GM12878 (cell line): ENCODE measurements at regions not wholly inside any gene's neighbourhood (a gene's known extent, or its start where the extent isn't known, plus 50 kb on each side); places are given as distances from the start of the nearest gene placed in this dataset.

Experiments
- ATAC-seq: fragments of 200-7000 bp; cut with Tn5 transposase; 3 replicates; pipeline ENCODE4 v1.9.1; 2020; ENCODE audit warnings: mild to moderate bottlenecking, moderate library complexity
- BruUV-seq: library from RNA; stranded (reverse); fragments of 400-500 nt; replicated peaks from 2 replicates; lab custom pipeline; 2021; lab: Mats Ljungman, UMichigan
- CTCF ChIA-PET: fragments of 300-600 bp; sonication (Branson Sonifier 250); formaldehyde crosslinking; extraction: SDS; loops from one replicate; lab custom pipeline; 2021; ENCODE audit warnings: inconsistent platforms; lab: Yijun Ruan, JAX
- POLR2A ChIA-PET: fragments of 350-600 bp; formaldehyde crosslinking; extraction: SDS; loops from one replicate; lab custom pipeline; 2021; ENCODE audit warnings: inconsistent platforms; lab: Charles Lee
- RAD21 ChIA-PET: fragments of 300-600 bp; sonication (Branson Sonifier 250); formaldehyde crosslinking; loops from one replicate; lab custom pipeline; 2023; ENCODE audit warnings: antibody characterized with exemption; ENCODE audit not compliant: unreplicated experiment; lab: Charles Lee
- SMC1A ChIA-PET: fragments of 300-600 bp; sonication (Branson Sonifier 250); formaldehyde crosslinking; loops from one replicate; lab custom pipeline; 2023; ENCODE audit not compliant: unreplicated experiment, uncharacterized antibody; lab: Charles Lee
- DNase-seq: peaks from one replicate; pipeline ENCODE4 v3.0.0-alpha.2; 2011; ENCODE audit warnings: low read depth, low spot score
- FAIRE-seq: peaks from 3 replicates; lab custom pipeline; 2011; peaks lifted over from hg19 to GRCh38; lab: Jason Lieb, UNC
- H2AFZ ChIP-seq: 2 replicates; pipeline ENCODE4 v1.6.0; 2011; ENCODE audit warnings: low read depth, low read length, control low read depth; ENCODE audit not compliant: control insufficient read depth
- H3K27ac ChIP-seq: 2 replicates; pipeline ENCODE4 v1.5.1; 2011; ENCODE audit warnings: control low read depth; ENCODE audit not compliant: control insufficient read depth, insufficient read depth
- H3K27me3 ChIP-seq, 2 experiments: replicated peaks in 1 of 2; 2 replicates each; pipeline versions ENCODE4 v1.6.0 to v1.6.1; 2011; ENCODE audit warnings: low read length in 1 of 2; ENCODE audit not compliant: control insufficient read depth in 2 of 2, insufficient read depth in 2 of 2
- H3K36me3 ChIP-seq, 2 experiments: 2 replicates each; pipeline ENCODE4 v1.5.1; 2011; ENCODE audit warnings: low read length in 1 of 2; ENCODE audit not compliant: control insufficient read depth in 2 of 2, insufficient read depth in 2 of 2
- H3K4me1 ChIP-seq: 2 replicates; pipeline ENCODE4 v1.6.1; 2011; ENCODE audit warnings: mild to moderate bottlenecking, low read length, moderate library complexity, mixed read lengths; ENCODE audit not compliant: control insufficient read depth, insufficient read depth
- H3K4me2 ChIP-seq: 2 replicates; pipeline ENCODE4 v1.6.0; 2011; ENCODE audit warnings: control low read depth; ENCODE audit not compliant: control insufficient read depth, insufficient read depth
- H3K4me3 ChIP-seq: fragments of 200-600 bp; sonication (generic); 2 replicates; pipeline ENCODE4 v1.5.1; 2016
- H3K79me2 ChIP-seq: 2 replicates; pipeline ENCODE4 v1.6.0; 2011; ENCODE audit warnings: low read length; ENCODE audit not compliant: control insufficient read depth, insufficient read depth
- H3K9ac ChIP-seq: 2 replicates; pipeline ENCODE4 v1.8.0; 2011; ENCODE audit warnings: low read length, control low read depth, mixed read lengths; ENCODE audit not compliant: control insufficient read depth, insufficient read depth
- H3K9me3 ChIP-seq: replicated peaks from 3 replicates; pipeline ENCODE4 v1.5.1; 2011; ENCODE audit warnings: mild to moderate bottlenecking, low read length; ENCODE audit not compliant: control insufficient read depth, insufficient read depth
- H4K20me1 ChIP-seq: 2 replicates; pipeline ENCODE4 v1.6.0; 2011; ENCODE audit not compliant: control insufficient read depth, insufficient read depth
- BHLHE40 ChIP-seq, 2 experiments: fragments of 450-650 bp in 1 of 2; IDR thresholded peaks; 2 replicates each; pipeline ENCODE4 v1.6.1; 2011 to 2017; ENCODE audit warnings: low read depth in 2 of 2, borderline replicate concordance in 1 of 2, improper control_type of control experiment in 1 of 2, low read length in 1 of 2, mild to moderate bottlenecking in 1 of 2
- BRCA1 ChIP-seq: IDR thresholded peaks from 2 replicates; pipeline ENCODE4 v1.6.1; 2011; ENCODE audit warnings: low read depth, low read length, improper control_type of control experiment
- CBFB ChIP-seq: IDR thresholded peaks from 2 replicates; pipeline ENCODE4 v1.6.1; 2016; ENCODE audit warnings: antibody characterized with exemption, low read depth
- EED ChIP-seq: sonication (generic); IDR thresholded peaks from 2 replicates; pipeline ENCODE4 v1.6.1; 2016; ENCODE audit warnings: antibody characterized with exemption, low read depth
- HSF1 ChIP-seq: fragments of 150-350 bp; IDR thresholded peaks from 2 replicates; pipeline ENCODE4 v1.6.1; 2014; ENCODE audit warnings: mild to moderate bottlenecking, low read depth, low read length
- LARP7 ChIP-seq: fragments of 450-650 bp; IDR thresholded peaks from 2 replicates; pipeline ENCODE4 v1.6.1; 2017; ENCODE audit warnings: mild to moderate bottlenecking
- MTA3 ChIP-seq: IDR thresholded peaks from 2 replicates; pipeline ENCODE4 v1.6.1; 2012; ENCODE audit warnings: low read length, inconsistent platforms, borderline replicate concordance
- NFIC ChIP-seq: IDR thresholded peaks from 2 replicates; pipeline ENCODE4 v1.6.1; 2012; ENCODE audit warnings: low read depth, mild to moderate bottlenecking, inconsistent platforms, low read length, moderate library complexity
- NR2C1 ChIP-seq: fragments of 450-650 bp; IDR thresholded peaks from 2 replicates; pipeline ENCODE4 v1.6.1; 2017; ENCODE audit warnings: antibody characterized with exemption, mild to moderate bottlenecking, moderate library complexity
- RAD51 ChIP-seq: fragments of 450-650 bp; IDR thresholded peaks from 2 replicates; pipeline ENCODE4 v1.6.1; 2016; ENCODE audit warnings: moderate library complexity, mild to moderate bottlenecking, inconsistent platforms
- RELA ChIP-seq: fragments of 450-650 bp; IDR thresholded peaks from 2 replicates; pipeline ENCODE4 v1.8.0; 2014; ENCODE audit warnings: borderline replicate concordance; ENCODE audit not compliant: partially characterized antibody
- SMC3 ChIP-seq: IDR thresholded peaks from 2 replicates; pipeline ENCODE4 v1.6.1; 2011; ENCODE audit warnings: low read length, improper control_type of control experiment, borderline replicate concordance
- SUZ12 ChIP-seq: fragments of 200-600 bp; sonication (generic); IDR thresholded peaks from one replicate; pipeline ENCODE4 v1.6.1; 2018; ENCODE audit warnings: antibody characterized with exemption, mild to moderate bottlenecking; ENCODE audit not compliant: unreplicated experiment
- USF1 ChIP-seq: IDR thresholded peaks from 2 replicates; pipeline ENCODE4 v1.6.1; 2011; ENCODE audit warnings: borderline replicate concordance, low read depth, mild to moderate bottlenecking, moderate library complexity, mixed read lengths, low read length; ENCODE audit not compliant: insufficient read depth; ENCODE audit errors: extremely low read length
- YBX1 ChIP-seq: fragments of 450-650 bp; IDR thresholded peaks from 2 replicates; pipeline ENCODE4 v1.6.1; 2016; ENCODE audit warnings: antibody characterized with exemption
- WGBS: methylation state at CpG from one replicate; pipeline ENCODE4 v1.1.6; 2016; ENCODE audit warnings: low lambda C conversion rate; ENCODE audit not compliant: insufficient replicate concordance, insufficient coverage; ENCODE audit errors: missing lambda C conversion rate; 5-methylcytosine and 5-hydroxymethylcytosine counted together
- in situ Hi-C: fragments of 300-500 bp; cut with MboI; formaldehyde crosslinking; loops from 9 replicates; pipeline ENCODE4 v1.14.3; 2018; ENCODE audit warnings: mixed read lengths
- intact Hi-C: fragments of 100-400 bp; cut with micrococcal nuclease; formaldehyde crosslinking; loops from one replicate; pipeline ENCODE4 v1.14.2; 2022; ENCODE audit not compliant: unreplicated experiment

GRCh38 chr6:40721271-40721952 lies 134.2 kb upstream of the LRFN2 start:
- RAD21 ChIA-PET: no interaction called here
- Histone ChIP-seq H3K4me2 (no peak overlapping the region), H3K9me3 (no peaks in the 10 kb centered on the region), H3K9ac (no peak overlapping the region), H3K79me2 (no peaks in the 10 kb centered on the region), H3K4me1 (peaks cover 19% of the 10 kb centered on the region), H2AFZ (no peak overlapping the region), H3K4me3 (no peak overlapping the region), H3K27me3 (no peaks in the 10 kb centered on the region), H4K20me1 (no peaks in the 10 kb centered on the region), H3K27ac (no peak overlapping the region), H3K36me3 (no peaks in the 10 kb centered on the region)
- intact Hi-C loops: no loop called here
- no peak for DNase-seq
- in situ Hi-C loops: no loop called here
- SMC1A ChIA-PET: no interaction called here
- ATAC-seq: no peak
- CTCF ChIA-PET: interaction anchor here (1.1 kb wide), 1 partner anchor 16 kb away, joined by 3 read pairs; no protein-coding TSS in a partner anchor
- BruUV-seq: no TSS peak
- WGBS: 38% methylated on average over 7 of the region's 7 CpGs
- POLR2A ChIA-PET: no interaction called here
- FAIRE-seq: no peak
- TF ChIP-seq NFIC (no peak), HSF1 (no peak), BHLHE40 (IDR thresholded peaks at IDR 0.05; ENCODE audit: borderline replicate concordance in 1 of 2, low read depth in 2 of 2, low read length in 1 of 2) (no peak), CBFB (no peak), MTA3 (no peak), SUZ12 (no peak), USF1 (no peak), LARP7 (no peak), RAD51 (no peak), YBX1 (no peak), SMC3 (no peak), NR2C1 (no peak), RELA (no peak), BRCA1 (no peak), EED (no peak)
